CD4-positive, alpha-beta T cell treated with Interleukin-4 for 4 hours (primary cell): ENCODE measurements at regions not wholly inside any gene's neighbourhood (a gene's known extent, or its start where the extent isn't known, plus 50 kb on each side); places are given as distances from the start of the nearest gene placed in this dataset.
"Not testable (repeated sequence)": the region's sequence is repeated elsewhere in the genome, so short reads cannot be mapped to it uniquely, and the experiment has no call there.

Experiments used
- DNase-seq: peaks from one replicate; pipeline ENCODE4 v3.0.0-alpha.2; 2020

DNA sequence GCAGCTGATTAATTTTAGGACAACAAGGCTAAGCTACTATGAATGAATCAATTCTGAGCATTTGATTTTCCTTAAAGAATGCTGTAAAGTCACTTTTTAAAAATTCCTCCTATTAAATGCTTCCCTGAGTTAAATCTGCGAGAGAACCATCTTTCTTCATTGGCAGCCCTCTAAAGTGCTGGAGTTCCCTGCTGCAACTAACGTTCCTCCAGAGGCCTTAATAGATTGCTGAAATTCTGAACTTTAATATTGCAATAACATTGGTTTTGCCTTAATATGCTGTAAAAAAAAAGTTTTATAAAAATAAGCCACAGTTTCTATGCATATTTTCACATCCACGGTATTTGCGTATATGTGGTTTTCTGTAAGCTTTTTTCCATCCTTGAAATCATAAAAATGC lies 298.0 kb upstream of the PIK3R1 start:
- DNase-seq: no peak

DNA sequence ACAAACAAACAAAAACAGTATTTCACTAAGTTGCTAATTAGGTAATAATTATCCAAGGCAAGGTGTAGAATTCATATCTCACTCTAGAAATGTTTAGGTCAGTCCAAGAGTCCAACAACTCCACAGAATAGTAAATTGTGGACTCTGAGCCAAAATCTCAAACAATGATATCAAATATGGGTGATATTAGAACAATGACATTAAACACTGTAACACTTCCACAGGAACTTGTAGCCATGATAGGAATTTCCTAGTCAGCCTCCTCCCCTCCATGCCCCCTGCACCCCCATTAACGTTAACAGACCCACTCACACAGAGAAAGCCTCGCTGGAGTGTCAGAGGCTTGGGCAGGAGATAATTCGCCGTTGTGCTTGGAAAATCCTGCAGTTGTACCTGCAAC lies 305.0 kb upstream of the PIK3R1 start:
- no peak for DNase-seq

DNA sequence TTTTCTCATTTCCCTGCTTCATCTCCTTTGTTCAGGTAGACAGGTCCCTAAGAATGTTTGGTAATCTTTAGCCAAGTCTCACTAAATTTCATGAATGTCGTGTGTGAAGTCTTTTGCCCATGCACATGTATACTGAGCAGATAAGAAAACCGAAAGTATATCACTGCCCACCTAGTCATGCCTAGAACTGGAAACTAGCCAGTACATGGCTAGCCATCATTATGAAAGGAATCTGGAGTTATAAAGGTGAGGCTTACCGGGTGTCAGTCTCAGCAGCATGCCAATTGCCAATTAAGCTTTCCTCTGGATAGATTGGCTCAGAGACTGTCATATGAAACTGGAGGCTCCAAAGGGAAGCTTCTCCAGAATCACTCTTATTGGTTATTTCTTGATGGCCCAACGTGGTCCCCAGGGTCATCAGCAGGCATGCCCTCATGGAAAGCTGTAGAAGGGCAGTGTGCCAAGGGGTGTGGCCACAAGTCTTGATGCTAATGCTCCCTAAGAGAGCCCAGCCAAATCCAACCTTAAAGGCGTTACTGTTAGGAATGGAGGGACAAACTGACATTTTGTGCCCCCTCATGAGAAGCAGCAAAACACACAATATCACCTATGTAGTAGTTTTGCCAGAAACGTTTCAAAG lies 307.3 kb upstream of the PIK3R1 start:
- DNase-seq: no peak

DNA sequence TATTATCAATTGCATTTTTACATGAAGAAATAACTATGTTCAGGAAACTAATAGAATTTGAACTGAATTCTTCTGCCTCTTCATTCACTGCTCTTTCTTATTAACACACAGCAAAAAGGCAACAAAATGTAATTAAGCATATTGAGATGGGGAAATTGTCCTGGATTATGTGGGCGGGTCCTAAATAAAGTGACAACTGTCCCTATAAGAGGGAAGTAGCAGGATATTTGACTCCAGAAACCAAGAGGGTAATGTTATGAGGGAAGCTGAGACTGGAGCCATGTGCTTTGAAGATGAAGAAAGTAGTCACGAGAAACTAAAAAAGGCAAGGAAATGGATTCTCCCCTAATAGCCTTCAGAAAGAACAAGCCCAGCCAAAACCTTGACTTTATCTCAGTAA lies 311.2 kb upstream of the PIK3R1 start:
- DNase-seq: no peak

DNA sequence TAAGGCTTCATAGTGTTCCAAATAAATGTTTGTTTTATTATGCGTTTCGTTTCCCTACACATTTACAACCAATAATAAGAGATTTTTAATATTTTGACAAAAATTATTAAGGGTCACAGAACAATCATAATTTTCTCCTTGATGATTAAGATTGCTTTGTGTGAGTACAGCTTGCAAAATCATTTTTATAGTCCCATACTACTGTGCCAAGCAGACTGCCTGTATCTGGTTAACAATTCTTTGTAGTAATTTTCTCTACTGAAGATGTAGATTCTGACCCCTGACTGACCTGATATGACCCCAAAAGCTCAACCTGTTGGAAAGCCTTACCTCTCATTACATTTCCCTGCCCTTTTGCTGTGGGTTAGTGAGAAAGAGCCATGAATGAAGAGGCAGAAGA lies 311.9 kb upstream of the PIK3R1 start:
- DNase-seq: no peak

DNA sequence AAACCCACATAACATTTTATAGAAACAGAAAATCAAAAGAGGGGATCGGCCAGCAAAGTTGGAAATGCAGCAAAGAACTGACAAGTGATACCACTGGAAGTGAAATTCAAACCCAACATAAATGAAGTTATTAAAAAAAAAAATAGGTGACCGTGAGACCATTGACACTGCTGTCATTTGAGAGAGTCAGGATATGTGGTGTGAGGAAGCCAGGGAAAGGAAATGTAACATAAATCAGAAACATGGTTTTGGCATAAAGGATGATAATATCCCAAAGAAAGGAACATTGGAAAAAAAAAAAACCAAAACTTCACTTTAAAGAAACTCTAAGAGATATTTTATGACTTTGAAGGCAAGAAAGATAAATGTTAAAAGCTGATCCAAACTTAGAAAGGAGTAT lies 312.4 kb upstream of the PIK3R1 start:
- DNase-seq: no peak

DNA sequence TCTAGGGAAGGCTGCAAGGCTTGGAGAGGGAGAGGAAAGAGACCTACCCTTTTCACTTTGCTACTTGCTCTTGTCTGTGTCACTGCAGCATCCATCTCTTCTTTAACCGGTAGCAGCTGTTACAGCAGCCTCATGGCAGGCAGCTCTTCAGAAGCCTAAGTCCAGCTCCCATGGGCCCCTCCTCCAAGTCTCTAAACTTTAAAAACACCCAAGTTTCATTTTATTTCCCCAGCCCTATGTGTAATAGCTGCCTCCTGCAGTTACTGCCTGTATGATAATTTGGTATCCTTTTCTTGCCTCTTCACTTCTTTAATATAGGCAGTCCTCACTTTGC lies 313.1 kb upstream of the PIK3R1 start:
- no peak for DNase-seq

DNA sequence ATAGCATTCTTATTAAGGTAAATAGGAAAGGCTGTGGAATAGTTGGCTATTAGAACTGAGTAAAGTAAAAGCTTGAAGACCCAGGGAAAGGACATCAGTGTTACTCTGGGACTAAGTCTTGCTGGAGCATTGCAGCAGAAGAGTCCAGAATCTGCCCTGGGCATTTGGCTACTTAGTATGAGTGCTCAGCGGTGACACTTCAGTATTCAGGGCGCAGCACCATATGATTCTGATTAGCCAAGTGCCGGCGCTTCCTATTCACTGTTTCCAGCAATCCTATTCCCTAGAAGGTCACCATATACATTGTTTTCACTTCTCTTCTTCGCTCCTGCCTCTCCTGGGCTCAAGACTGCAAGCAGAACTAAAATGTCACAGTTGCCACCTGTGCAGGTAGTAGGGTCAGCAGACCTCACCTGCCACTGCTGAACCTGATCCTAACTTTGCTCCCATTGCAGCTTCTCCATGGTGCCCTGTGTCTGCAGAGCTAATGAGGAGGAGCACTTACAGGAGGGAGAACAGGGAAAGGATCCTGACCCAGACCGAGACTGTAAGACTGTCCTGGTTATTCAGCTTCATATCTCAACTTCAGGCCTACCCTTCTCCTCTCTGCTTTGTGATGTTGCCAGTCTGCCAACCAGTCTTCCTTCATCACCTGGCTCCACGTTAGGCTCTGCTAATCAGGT lies 313.6 kb upstream of the PIK3R1 start:
- DNase-seq: no peak

DNA sequence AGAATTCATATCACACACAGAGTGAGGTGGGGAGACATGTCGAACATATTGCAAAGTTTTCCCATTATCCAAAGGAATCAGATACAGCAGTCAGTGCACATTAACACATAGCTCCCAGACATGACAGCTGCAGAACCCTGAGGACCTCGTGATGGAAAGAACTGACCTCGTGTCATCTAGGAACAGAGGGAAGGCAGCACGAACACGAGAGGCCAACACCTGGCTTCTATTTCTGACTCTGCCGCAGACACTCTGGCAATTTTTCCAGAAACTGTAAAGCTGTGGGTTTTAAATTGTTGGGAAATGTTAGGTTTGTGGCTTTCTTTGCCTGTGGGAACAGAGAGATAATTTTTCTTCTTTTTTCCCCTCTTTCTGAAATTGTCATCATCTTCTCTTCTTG lies 315.0 kb upstream of the PIK3R1 start:
- no peak for DNase-seq

DNA sequence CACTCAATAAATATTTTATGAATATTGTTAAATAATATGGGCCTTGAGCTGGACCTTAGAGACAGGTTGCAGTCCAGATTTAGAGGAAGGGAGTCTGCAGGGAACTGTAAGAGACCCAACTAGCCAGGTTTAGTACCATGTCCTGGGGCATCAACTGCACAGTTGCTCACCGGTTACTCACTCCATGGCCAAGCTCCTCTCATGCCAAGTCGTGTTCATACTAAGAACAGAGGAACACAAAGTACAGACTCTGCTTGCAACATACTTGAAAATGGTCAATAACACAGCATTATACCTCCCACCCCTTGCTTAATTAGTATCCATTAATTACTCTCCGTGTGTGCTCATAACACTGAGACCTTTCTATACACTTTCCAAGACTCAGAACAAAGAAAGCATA lies 317.6 kb upstream of the PIK3R1 start:
- no peak for DNase-seq

DNA sequence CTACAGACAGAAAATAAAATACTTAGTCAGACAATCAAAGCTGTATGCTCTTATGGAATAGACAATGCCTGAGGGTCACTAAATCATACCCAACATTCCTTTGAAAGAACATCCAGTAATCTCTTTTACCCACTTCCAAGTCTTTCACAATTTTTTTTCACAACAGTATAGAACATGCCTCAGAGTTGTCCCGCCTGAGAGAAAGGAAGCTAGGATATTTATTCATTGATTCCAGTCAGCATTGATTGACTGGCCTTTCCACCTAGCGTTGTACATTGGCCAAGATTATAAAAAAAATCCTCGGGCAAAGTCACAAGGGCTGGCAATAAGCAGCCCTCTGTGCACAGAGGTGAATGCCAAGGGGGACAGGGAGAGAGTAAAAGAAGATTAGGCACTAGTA lies 318.1 kb upstream of the PIK3R1 start:
- no peak for DNase-seq

DNA sequence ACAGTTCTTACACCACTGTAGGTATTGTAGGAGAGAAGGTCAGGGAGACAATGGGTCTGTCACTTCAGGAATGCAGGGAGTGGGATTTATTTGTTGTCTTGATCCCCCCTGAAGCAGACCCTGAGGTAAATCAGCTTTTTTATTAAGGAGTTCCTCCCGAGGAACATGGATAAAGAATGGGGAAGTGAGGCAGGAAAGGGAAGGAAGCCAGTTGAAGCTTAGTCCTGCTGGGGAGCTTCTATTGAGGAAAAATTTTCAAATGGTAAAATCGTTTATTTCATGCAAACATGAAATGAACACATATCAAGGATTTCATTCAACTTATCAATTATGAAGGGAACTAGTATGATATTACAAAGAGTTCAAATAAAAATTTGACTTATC lies 318.6 kb upstream of the PIK3R1 start:
- DNase-seq: no peak

DNA sequence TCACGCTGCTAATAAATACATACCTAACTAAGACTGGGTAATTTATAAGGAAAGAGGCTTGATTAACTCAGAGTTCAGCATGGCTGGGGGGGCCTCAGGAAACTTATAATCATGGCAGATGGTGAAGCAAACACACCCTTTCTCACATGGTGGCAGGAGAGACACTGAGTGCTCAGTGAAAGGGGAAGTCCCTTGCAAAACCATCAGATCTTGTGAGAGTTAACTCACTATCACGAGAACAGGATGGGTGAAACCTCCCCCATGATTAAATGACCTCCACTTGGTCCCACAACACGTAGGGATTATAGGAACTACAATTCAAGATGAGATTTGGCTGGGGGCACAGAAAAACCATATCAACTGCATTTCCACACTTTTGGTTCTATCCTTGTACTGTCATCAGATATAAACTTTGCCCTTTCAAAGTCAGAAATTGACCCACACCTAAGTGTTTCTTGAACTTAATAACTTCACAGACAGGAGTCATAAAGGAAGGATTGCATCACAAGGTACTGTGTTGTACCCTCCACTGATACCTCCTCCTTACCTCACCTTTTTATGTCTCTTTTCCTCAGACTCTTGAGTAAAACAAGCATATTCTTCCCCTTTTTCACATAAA lies 319.1 kb upstream of the PIK3R1 start:
- DNase-seq: no peak

DNA sequence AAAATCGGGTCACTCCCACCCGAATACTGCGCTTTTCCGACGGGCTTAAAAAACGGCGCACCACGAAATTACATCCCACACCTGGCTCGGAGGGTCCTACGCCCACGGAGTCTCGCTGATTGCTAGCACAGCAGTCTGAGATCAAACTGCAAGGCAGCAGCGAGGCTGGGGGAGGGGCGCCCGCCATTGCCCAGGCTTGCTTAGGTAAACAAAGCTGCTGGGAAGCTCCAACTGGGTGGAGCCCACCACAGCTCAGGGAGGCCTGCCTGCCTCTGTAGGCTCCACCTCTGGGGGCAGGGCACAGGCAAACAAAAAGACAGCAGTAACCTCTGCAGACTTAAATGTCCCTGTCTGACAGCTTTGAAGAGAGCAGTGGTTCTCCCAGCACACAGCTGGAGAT lies 325.7 kb upstream of the PIK3R1 start:
- not testable (repeated sequence) for DNase-seq

DNA sequence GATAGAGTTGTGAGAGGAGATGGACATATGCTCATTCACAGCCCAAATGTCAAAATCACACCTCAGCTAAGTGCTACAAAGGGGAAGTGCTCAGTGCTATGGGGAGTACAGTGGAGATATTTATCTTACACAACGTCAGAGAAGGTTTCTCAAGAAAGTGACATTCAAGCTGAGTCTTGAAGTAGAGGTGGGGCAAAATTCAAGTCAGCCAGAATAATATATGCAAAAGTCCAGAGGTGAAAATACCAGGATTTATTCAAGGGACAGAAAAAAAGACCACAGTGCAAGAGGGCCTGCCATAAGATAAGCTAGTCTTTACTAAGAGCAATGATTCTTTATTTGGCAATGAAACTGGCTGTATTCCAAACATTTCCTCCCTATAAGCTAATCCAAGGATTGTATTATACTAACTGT lies 327.8 kb upstream of the PIK3R1 start:
- DNase-seq: no peak

DNA sequence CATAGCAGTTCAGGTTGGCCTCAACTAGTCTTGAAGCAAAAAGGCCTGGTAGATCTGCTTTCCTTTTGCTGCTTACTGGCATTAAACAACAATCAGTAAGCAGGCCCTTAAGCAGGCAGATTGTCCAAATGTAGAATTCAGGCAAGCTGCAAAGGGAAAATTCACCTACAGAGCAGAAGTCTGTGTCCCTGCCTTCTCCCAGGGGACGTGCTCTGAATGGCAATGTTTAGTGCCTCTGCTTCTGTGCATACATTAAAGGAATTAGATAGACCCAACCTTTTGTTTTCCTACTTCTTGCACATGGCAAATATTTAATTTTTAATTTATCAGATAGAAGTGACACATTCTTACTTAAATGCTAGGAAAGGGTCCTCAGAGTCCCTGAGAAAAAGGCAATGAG lies 328.8 kb upstream of the PIK3R1 start:
- DNase-seq: no peak

DNA sequence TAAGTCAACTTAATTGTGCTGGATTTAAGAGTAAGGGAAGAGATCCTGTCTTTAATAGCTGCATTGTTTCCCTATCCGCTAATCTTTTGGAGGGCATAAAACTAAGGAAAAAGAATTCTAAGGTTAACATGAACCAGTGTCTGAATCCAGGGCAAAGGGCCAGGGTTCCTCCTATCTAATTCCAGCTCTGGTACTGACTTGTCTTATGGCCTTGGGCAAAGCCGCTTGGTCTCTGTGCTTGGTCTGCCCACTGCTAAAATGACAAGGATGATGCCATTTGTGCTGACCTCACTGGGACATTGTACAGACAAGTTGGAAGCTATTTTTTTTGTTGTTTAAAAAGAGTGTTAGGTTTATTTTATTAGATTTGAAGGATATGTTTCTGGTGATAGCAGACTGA lies 334.7 kb upstream of the PIK3R1 start:
- DNase-seq: no peak

DNA sequence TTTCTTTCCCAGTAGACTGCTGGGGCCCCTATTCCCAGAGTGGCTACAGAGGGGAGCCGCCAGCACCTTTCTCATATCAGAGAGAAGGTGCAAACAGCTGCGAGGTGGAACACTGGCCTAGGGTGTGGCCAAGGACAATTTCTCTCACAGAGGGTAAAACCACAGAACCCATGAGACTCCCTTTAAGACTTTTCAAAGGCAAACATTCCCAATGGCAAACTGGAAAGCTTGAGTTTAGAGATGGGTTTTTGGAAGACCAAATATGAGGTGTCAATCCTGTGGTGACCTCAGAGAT lies 335.1 kb upstream of the PIK3R1 start:
- DNase-seq: no peak

DNA sequence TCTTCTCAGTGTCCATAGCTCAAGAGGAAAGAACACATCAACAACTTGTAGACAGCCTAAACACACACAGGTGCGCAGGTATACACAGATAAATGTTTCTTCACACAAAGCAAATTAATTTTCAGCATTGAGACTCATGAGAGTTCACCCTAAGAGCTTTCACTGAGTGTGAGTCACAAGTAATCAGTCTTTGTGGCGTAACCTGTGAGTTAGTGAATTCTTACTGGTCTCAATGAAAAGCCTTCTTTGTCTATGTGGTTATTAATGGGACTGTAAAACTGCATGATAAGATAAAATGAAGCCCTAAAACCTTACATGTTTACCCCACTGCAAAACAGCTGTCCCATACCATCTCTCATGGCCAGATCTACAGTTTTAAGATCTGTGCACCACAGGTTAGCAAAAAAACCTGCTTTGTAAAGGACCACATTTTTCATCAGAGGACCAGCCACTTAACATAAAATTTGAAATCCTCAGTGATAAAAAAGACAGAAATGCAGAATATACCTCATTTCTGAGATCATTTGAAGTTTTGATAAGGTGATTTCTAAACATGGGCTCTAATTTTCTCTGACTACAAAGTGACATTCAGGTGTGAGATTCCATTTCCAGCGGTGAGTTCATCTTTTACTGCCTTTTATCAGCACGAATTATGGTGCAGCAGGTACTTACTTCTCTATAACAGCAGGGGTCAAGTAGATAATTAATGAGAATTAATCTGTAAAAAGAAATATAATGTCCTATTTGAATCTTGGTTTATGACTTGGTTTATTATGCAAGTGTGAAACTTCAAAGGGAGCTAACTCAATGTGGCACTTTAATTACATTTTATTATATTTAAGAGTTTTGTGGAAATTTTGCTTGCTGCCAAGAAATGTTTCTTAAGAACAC lies 335.7 kb upstream of the PIK3R1 start:
- no peak for DNase-seq

DNA sequence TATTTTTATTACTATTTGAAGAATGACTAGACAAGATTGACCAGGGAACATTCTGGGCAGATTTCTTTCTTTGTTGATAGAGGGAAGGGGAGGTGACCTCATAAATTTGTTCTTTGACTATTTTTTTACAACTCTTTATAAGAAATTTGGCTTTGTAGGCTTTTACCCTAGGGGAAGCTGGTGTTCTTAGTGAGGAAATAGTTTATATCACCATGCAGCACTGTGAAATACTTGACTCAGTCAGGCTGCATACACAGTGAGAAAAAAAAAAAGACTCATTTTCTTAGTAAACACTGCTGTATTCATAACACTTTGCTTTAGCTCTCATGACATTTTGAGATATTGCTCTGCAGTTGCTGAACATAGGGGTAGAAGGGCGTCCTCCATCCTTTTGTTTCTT lies 336.6 kb upstream of the PIK3R1 start:
- DNase-seq: no peak

DNA sequence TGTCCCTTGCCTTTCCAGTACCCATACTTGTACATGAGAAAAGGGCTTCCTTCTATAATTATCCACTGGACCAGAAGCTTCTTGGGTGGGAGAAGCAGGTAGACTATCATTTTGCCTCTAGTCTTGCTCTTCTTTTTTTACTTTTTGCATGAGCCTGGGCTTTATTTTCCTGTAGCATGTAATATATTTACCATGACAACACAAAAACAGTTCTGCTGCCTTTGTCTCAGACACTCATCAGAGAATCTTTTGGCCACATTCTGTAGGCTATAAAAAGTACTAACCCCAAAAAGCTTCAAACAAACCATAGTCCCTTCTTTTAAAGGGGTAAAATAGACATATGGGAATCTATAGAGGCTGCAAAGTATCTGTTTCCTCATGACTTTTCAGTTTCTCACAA lies 339.2 kb upstream of the PIK3R1 start:
- DNase-seq: no peak

DNA sequence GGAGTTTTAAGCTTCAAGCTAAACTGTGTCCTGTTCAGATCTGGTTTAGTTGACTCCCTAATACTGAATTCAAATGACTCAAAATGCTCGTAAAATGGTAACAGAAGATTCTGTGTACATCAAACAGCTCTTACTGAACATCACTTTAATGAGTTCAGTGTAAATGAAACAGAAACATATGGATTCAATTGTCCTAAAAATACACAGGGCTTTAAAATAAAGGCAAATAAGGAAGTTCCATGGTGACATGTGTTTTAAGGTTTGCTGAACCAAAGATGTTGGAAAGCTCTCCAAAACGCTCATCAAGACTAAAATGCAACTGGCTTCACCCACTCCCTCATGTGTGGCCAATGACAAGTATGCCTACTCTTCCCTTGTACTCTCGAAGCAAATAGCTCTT lies 340.0 kb upstream of the PIK3R1 start:
- no peak for DNase-seq

DNA sequence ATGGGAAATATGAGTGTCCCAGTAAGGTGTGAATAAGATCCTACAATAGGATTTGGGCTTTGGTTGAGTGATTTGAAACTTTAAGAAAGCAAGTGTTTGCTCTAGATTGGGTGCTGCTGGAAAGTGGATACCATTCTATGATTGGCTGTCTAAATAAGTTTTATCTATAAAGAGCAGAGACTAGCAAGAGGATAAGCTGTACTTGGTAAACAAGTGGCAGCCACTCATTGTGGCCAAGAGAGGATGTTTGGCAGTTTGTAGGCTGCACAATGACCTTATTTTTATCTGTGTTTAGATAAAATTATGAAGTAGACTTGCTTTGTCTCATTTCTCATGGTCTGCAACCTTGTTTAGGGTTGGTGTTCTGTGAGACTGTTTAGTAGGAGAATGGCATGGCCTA lies 341.6 kb upstream of the PIK3R1 start:
- no peak for DNase-seq

DNA sequence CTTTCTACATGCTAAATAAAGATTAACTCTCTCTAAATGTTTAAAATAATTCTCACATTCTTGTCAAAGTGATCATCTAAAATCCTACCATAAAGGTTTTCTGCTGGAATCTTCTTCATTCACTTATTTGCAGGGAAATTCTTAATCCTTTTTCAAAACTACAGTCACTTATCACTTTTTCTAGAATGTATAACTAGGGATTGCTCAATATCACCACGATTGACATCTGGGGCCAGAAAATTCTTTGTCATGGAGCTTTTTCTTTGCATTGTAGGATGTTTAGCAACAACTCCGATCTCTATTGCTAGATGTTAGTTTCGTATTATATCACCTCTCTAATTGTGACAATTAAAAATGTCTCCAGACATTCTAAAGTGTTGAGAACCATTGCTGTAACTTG lies 344.9 kb upstream of the PIK3R1 start:
- no peak for DNase-seq
